A549 (cell line): ENCODE measurements at regions not wholly inside any gene's neighbourhood (a gene's known extent, or its start where the extent isn't known, plus 50 kb on each side); places are given as distances from the start of the nearest gene placed in this dataset.
A peak's percentile ranks its signal among the peaks of the same experiment; 100 is the strongest.

Source experiments
- CTCF ChIP-seq: fragments of >200 bp; sonication (Bioruptor Twin); formaldehyde crosslinking; IDR thresholded peaks from 3 replicates; pipeline ENCODE4 v1.5.1; 2016
- JUNB ChIP-seq: fragments of >200 bp; sonication (Bioruptor Twin); formaldehyde crosslinking; IDR thresholded peaks from 2 replicates; pipeline ENCODE4 v1.6.1; 2016
- PHF8 ChIP-seq: fragments of 200-600 bp; sonication (generic); IDR thresholded peaks from 2 replicates; pipeline ENCODE4 v1.6.1; 2016; ENCODE audit warnings: low read depth, mild to moderate bottlenecking, antibody characterized with exemption, moderate library complexity, borderline replicate concordance
- POLR2A ChIP-seq: IDR thresholded peaks from 2 replicates; pipeline ENCODE4 v1.6.1; 2012; ENCODE audit warnings: mild to moderate bottlenecking, low read length
- RAD21 ChIP-seq, 2 experiments: fragments of >200 bp in 1 of 2; sonication (Bioruptor Twin) in 1 of 2; formaldehyde crosslinking in 1 of 2; IDR thresholded peaks in 1 of 2; conservative IDR thresholded peaks in 1 of 2; 2 replicates in 1 of 2; 3 replicates in 1 of 2; pipeline ENCODE4 v1.6.1; 2012 to 2018; ENCODE audit warnings: inconsistent platforms in 1 of 2
- RCOR1 ChIP-seq: fragments of 150-350 bp; IDR thresholded peaks from 2 replicates; pipeline ENCODE4 v1.6.1; 2014; ENCODE audit warnings: antibody characterized with exemption, low read length, low read depth
- RNF2 ChIP-seq: fragments of 200-600 bp; sonication (generic); IDR thresholded peaks from 2 replicates; pipeline ENCODE4 v1.6.1; 2016; ENCODE audit warnings: low read depth, mild to moderate bottlenecking, antibody characterized with exemption, moderate library complexity, borderline replicate concordance

GRCh38 chr6:4355241-4355640 lies 219.9 kb upstream of the ECI2 start:
- TF ChIP-seq PHF8 (no peak), CTCF (no peak), JUNB (peak; percentile 69), RCOR1 (no peak), POLR2A (no peak), RNF2 (no peak), RAD21 (conservative IDR thresholded peaks at IDR 0.05 in 1 of 2, IDR thresholded peaks at IDR 0.05 in 1 of 2) (peak in 1 of 2 experiments; percentile 38; a peak in 2 of 5 replicates)
